Endothelial cell (in vitro differentiated cells): ENCODE measurements at regions not wholly inside any gene's neighbourhood (a gene's known extent, or its start where the extent isn't known, plus 50 kb on each side); places are given as distances from the start of the nearest gene placed in this dataset.

ENCODE experiments used
- DNase-seq: peaks from one replicate; pipeline ENCODE4 v3.0.0; 2021; ENCODE audit warnings: low spot score
- H3K27ac Mint-ChIP-seq: one replicate; pipeline ENCODE4 v1.8.0; 2021; ENCODE audit warnings: mixed read lengths, inconsistent platforms; ENCODE audit not compliant: unreplicated experiment
- H3K27me3 Mint-ChIP-seq: one replicate; pipeline ENCODE4 v1.8.0; 2021; ENCODE audit warnings: mild to moderate bottlenecking, moderate library complexity, mixed read lengths, inconsistent platforms; ENCODE audit not compliant: unreplicated experiment
- H3K36me3 Mint-ChIP-seq: one replicate; pipeline ENCODE4 v1.8.0; 2021; ENCODE audit warnings: mild to moderate bottlenecking, low read depth, mixed read lengths, inconsistent platforms; ENCODE audit not compliant: unreplicated experiment
- H3K4me1 Mint-ChIP-seq: one replicate; pipeline ENCODE4 v1.8.0; 2021; ENCODE audit warnings: mild to moderate bottlenecking, mixed read lengths, inconsistent platforms; ENCODE audit not compliant: unreplicated experiment
- H3K4me3 Mint-ChIP-seq: one replicate; pipeline ENCODE4 v1.8.0; 2021; ENCODE audit warnings: mild to moderate bottlenecking, mixed read lengths, inconsistent platforms; ENCODE audit not compliant: unreplicated experiment
- H3K9me3 Mint-ChIP-seq: one replicate; pipeline ENCODE4 v1.8.0; 2021; ENCODE audit warnings: mixed read lengths, inconsistent platforms; ENCODE audit not compliant: unreplicated experiment
- TF ChIP-seq, protein P1 (sequence below): fragments of 200-600 bp; sonication (generic); IDR thresholded peaks from one replicate; pipeline ENCODE4 v1.5.0; 2021; ENCODE audit warnings: antibody characterized with exemption; ENCODE audit not compliant: unreplicated experiment

DNA sequence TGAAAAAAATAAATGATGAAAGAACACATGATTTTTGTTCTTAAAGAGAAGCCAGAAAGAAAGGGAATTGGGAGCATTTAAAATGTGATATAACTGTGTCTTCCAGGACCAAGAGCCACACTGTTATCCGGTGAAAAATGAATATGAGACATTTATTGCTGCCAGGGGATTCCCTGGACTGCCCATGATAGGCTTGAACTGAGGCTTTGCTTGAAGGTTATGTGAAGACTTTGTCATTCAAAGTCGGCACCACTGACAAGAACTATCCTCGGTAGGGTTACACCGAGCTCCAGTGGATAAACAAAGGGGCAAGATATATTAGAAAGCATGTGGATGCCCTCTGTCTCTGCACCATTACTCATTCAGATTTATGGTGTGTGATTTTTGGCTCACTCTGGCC, 125.4 kb upstream of the MINDY3 start:
- Mint-ChIP-seq H3K36me3 (no peaks in the 10 kb centered on the region), H3K27ac (no peak overlapping the region), H3K4me1 (no peaks in the 10 kb centered on the region), H3K9me3 (no peaks in the 10 kb centered on the region), H3K27me3 (no peaks in the 10 kb centered on the region), H3K4me3 (no peak overlapping the region)
- DNase-seq = no peak
- TF ChIP-seq, protein P1, sequence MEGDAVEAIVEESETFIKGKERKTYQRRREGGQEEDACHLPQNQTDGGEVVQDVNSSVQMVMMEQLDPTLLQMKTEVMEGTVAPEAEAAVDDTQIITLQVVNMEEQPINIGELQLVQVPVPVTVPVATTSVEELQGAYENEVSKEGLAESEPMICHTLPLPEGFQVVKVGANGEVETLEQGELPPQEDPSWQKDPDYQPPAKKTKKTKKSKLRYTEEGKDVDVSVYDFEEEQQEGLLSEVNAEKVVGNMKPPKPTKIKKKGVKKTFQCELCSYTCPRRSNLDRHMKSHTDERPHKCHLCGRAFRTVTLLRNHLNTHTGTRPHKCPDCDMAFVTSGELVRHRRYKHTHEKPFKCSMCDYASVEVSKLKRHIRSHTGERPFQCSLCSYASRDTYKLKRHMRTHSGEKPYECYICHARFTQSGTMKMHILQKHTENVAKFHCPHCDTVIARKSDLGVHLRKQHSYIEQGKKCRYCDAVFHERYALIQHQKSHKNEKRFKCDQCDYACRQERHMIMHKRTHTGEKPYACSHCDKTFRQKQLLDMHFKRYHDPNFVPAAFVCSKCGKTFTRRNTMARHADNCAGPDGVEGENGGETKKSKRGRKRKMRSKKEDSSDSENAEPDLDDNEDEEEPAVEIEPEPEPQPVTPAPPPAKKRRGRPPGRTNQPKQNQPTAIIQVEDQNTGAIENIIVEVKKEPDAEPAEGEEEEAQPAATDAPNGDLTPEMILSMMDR = no peak

DNA sequence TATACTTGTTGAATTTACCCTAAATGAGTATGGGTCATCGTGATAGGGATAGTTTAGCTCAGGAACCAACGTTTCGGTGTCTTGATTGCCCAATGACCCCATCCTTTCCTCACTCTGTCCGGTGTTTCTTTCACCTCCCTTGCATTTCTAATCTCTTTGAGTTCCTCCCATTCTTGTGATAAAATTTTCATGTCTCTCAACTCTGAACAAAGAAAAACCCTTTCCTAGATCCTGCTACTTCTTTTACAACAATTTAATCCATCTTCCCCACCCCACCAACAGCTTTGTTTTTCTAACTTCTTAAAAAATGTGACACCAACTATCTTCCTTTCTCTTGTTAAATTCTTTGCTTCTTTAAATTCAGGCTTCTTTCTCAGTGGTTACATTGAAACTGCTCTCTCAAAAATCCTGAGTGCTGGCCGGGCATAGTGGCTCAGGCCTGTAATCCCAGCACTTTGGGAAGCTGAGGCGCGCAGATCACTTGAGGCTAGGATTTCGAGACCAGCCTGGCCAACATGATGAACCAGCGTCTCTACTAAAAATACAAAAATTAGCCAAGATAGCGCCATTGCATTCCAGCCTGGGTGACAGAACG, 130.3 kb upstream of the MINDY3 start:
- no peaks in the 10 kb centered on the region for H3K36me3 Mint-ChIP-seq
- H3K9me3 Mint-ChIP-seq = no peaks in the 10 kb centered on the region
- no peak for DNase-seq
- peaks cover 4% of the 10 kb centered on the region for H3K4me1 Mint-ChIP-seq
- no peak overlapping the region for H3K27ac Mint-ChIP-seq
- no peak overlapping the region for H3K4me3 Mint-ChIP-seq
- TF ChIP-seq, protein P1 = no peak
- H3K27me3 Mint-ChIP-seq = no peaks in the 10 kb centered on the region

DNA sequence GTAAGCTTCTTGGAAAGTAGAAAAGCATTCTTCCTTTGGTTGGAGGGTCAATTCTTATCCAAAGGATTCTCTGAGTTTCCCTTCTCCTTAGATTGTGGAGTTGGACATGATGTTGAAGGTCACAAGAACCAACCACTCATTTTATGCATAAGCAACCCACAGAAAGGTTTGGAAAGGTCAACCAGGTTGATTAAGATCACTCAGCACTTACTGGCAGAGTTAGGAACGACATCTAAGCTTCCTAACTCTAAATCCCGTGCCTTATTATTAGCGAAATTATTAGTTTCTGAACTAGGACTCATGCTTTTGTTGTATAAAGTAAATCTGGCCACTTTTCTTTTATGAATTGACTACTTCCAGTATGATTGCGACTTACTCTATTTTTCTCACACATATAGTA, 137.0 kb upstream of the MINDY3 start:
- TF ChIP-seq, protein P1 = no peak
- Mint-ChIP-seq H3K9me3 (no peaks in the 10 kb centered on the region), H3K27me3 (peaks cover 1% of the 10 kb centered on the region), H3K4me3 (no peak overlapping the region), H3K27ac (no peak overlapping the region), H3K36me3 (no peaks in the 10 kb centered on the region), H3K4me1 (no peaks in the 10 kb centered on the region)
- no peak for DNase-seq

DNA sequence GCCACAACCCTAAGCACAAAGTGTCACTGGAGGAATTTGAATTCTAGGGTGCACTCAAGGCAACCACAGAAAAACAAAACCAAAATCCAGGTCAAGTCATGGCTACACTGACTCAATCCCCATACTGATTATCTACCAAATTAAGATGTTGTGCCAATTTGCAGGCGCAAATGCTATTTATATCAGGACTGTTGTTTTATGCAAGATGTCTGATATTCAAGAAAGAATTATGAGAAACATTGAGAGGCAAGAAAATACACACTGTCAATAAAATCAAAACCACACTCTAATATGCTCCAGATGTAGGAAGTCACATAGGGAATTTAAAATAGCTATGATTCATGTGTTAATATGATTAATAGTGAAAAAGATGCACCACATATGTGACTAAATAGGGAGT, 141.3 kb upstream of the MINDY3 start:
- Mint-ChIP-seq H3K27me3 (peaks cover 1% of the 10 kb centered on the region), H3K9me3 (no peaks in the 10 kb centered on the region), H3K27ac (no peak overlapping the region), H3K36me3 (no peaks in the 10 kb centered on the region), H3K4me1 (no peaks in the 10 kb centered on the region), H3K4me3 (no peak overlapping the region)
- TF ChIP-seq, protein P1 = no peak
- DNase-seq = no peak

DNA sequence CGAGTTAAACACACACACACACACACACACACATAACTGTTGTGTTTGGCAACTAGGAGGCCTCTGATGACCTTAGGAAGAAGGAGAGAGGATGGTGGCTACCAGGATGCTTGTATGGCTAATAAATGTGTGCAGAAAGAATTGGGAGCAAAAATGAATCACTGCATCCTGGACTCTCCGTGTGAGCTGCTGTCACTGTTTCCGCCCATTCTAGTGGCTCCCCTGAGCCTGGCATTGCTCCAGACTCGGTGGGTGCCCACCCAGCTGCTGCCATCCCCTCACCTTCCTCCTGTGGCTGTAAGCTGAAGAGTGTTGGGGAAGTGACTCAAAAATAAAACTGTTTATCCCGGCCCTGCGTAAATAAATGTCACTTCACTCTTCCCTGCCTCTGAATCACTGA, 149.5 kb upstream of the MINDY3 start:
- H3K27ac Mint-ChIP-seq = no peak overlapping the region

More for the DNA sequence above, 149.5 kb upstream of the MINDY3 start:
- Mint-ChIP-seq H3K36me3 (no peaks in the 10 kb centered on the region), H3K27me3 (no peaks in the 10 kb centered on the region), H3K4me3 (no peak overlapping the region), H3K9me3 (no peaks in the 10 kb centered on the region), H3K4me1 (no peaks in the 10 kb centered on the region)
- DNase-seq = no peak
- TF ChIP-seq, protein P1 = no peak
